Kidney (tissue), 13 donors: ENCODE measurements at regions not wholly inside any gene's neighbourhood (a gene's known extent, or its start where the extent isn't known, plus 50 kb on each side); places are given as distances from the start of the nearest gene placed in this dataset.

Experiments used
- DNase-seq, 5 donors: peaks; one replicate each; pipeline ENCODE4 v3.0.0-alpha.2; 2013 to 2020
- FAIRE-seq: peaks from 2 replicates; lab custom pipeline; 2012; peaks lifted over from hg19 to GRCh38; lab: Jason Lieb, UNC
- H3K27ac ChIP-seq, 2 donors: one replicate each; pipeline ENCODE4 v1.7.0; 2013; ENCODE audit warnings: low read depth in 2 of 2, low read length in 2 of 2, inconsistent platforms in 1 of 2
- H3K27me3 ChIP-seq: one replicate; pipeline ENCODE4 v1.7.1; 2013; ENCODE audit warnings: low read length, inconsistent platforms; ENCODE audit not compliant: control insufficient read depth, insufficient read depth
- H3K36me3 ChIP-seq, 3 donors: one replicate each; pipeline versions ENCODE4 v1.7.0 to v1.7.1; 2013; ENCODE audit warnings: low read length in 3 of 3, control low read depth in 1 of 3, inconsistent platforms in 1 of 3; ENCODE audit not compliant: insufficient read depth in 3 of 3, control insufficient read depth in 2 of 3
- H3K4me1 ChIP-seq, 3 donors: one replicate each; pipeline versions ENCODE4 v1.7.0 to v1.7.1; 2013; ENCODE audit warnings: low read length in 3 of 3, inconsistent platforms in 1 of 3, low read depth in 1 of 3; ENCODE audit not compliant: control insufficient read depth in 2 of 3, insufficient read depth in 2 of 3
- H3K4me3 ChIP-seq, 3 donors: one replicate each; pipeline versions ENCODE4 v1.7.0 to v1.8.1; 2013; ENCODE audit warnings: low read length in 3 of 3, control low read depth in 1 of 3, inconsistent platforms in 1 of 3
- H3K9ac ChIP-seq, 3 donors: one replicate each; pipeline versions ENCODE4 v1.7.0 to v1.7.1; 2013; ENCODE audit warnings: low read length in 3 of 3, control low read depth in 1 of 3, inconsistent platforms in 1 of 3
- H3K9me3 ChIP-seq, 3 donors: one replicate each; pipeline versions ENCODE4 v1.7.0 to v1.7.1; 2013; ENCODE audit warnings: low read length in 3 of 3, control low read depth in 1 of 3, inconsistent platforms in 1 of 3; ENCODE audit not compliant: control insufficient read depth in 2 of 3, insufficient read depth in 1 of 3
- CTCF ChIP-seq: IDR thresholded peaks from 3 replicates; pipeline ENCODE4 v1.5.1; 2012; ENCODE audit warnings: mild to moderate bottlenecking, moderate library complexity, borderline replicate concordance; ENCODE audit not compliant: insufficient read depth; ENCODE audit errors: extremely low read depth
- intact Hi-C: fragments of 100-400 bp; cut with DNase I; formaldehyde crosslinking; loops from one replicate; pipeline ENCODE4 v1.11.1; 2022
- donor health status: control.
- donor health status: control.
- donor health status: control.
- donor health status: control.
- donor health status: control.
- donor health status: DM: yes; HTN: yes; CAD: no.
- donor health status: Normal renal cell carcinoma (clear cell type).

DNA sequence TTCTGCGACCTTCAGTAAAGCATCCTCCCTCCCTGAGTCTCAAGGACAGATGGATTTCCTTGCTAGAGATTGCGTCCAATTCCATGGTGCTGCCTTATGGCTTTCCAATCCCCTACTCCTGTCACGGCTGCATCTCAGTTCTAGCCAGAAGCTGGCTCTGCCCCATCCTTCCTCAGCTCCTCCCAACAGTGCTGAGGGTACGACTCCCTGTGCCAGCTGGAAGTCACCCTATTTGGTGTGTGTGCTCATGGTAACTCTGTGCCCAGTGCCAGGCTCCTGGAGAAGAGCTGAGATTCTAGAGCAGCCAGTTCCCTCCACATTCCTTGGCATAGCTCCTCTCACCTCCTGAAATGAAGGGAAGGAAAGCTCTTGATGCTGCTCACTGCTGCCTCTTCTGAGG lies 185.0 kb upstream of the PODXL start:
- no peak for TF ChIP-seq CTCF
- Histone ChIP-seq H3K4me1 (no peaks in the 10 kb centered on the region), H3K9ac (no peak overlapping the region), H3K4me3 (no peak overlapping the region), H3K27ac (no peak overlapping the region), H3K27me3 (no peaks in the 10 kb centered on the region), H3K9me3 (no peaks in the 10 kb centered on the region), H3K36me3 (no peaks in the 10 kb centered on the region)
- DNase-seq (no peak), FAIRE-seq (no peak)
- intact Hi-C loops = no loop called here

DNA sequence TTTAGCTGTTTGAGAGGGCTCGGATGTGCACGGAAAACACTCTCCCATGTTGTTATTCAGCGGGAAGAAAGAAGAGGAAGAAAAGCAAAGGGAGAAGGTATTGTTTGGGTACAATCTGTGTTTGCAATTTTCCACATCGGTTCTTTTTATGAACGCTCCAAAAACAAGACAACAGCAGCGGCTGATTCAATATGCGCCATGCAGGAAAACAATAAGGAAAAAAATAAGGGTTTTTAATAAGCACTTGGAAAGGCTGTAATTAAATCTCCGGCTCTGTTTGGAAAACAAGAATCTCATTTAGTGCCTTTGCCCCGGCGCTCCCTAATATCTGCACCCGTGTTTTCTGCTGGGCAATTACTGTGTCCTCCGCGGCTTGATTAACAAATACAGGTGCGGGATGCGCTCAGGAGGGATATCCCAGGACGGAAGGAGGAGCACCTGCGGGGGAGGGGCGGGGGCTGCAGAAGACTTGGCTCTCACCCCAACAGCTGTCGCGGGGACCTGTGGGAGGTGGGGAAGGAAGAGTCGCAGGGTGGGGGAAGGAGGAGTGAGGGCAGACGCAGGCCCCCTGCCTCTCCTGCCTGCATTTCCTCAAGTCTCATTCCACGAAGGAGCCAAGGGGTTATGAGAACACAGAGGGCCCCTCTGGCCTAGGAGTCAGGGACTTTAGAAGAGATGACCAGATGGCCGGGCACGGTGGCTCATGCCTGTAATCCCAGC lies 181.5 kb upstream of the PODXL start:
- no peak for FAIRE-seq

DNA sequence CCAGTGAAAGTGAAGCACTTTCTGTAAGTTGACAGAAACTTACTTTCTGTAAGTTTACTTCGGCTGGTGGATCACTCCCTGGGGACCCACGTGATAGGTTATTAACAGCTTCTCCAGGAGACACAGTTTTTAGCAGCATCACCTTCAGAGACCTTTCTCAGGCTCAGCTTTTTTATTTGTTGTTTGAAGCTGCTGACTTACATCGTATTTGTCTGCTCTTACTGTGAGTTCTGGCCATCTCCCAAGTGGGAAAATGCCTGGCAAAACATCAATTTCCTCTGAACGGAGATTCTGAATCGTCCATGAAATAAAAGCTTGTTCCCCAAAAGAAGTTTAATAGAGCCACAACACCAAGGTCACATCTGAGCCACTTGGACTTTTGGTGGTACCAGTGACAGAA lies 178.7 kb upstream of the PODXL start:
- TF ChIP-seq CTCF = no peak
- intact Hi-C loops = no loop called here
- Histone ChIP-seq H3K9ac (no peak overlapping the region), H3K27me3 (no peaks in the 10 kb centered on the region), H3K36me3 (no peaks in the 10 kb centered on the region), H3K4me3 (no peak overlapping the region), H3K9me3 (no peaks in the 10 kb centered on the region), H3K4me1 (no peaks in the 10 kb centered on the region), H3K27ac (no peak overlapping the region)
- FAIRE-seq = no peak
- peak in 3 of 5 donors; percentile 18 to 68 (median 47) for DNase-seq

More for the DNA sequence above, 181.5 kb upstream of the PODXL start:
- no peak for TF ChIP-seq CTCF
- H3K4me1 ChIP-seq = no peaks in the 10 kb centered on the region
- H3K9ac ChIP-seq = no peak overlapping the region
- DNase-seq = no peak
- H3K27me3 ChIP-seq = no peaks in the 10 kb centered on the region
- H3K9me3 ChIP-seq = no peaks in the 10 kb centered on the region
- H3K4me3 ChIP-seq = no peak overlapping the region
- intact Hi-C loops = no loop called here
- no peaks in the 10 kb centered on the region for H3K36me3 ChIP-seq
- no peak overlapping the region for H3K27ac ChIP-seq

- FAIRE-seq (no peak), DNase-seq (no peak)
- intact Hi-C loops = no loop called here
- Histone ChIP-seq H3K36me3 (no peaks in the 10 kb centered on the region), H3K4me1 (no peaks in the 10 kb centered on the region), H3K9me3 (no peaks in the 10 kb centered on the region), H3K27ac (no peak overlapping the region), H3K9ac (no peak overlapping the region), H3K4me3 (no peak overlapping the region), H3K27me3 (no peaks in the 10 kb centered on the region)
- no peak for TF ChIP-seq CTCF
Observed at GRCh38 chr7:131733604-131734003, 177.2 kb upstream of the PODXL start.
